ENCODE measurements at regions not wholly inside any gene's neighbourhood (a gene's known extent, or its start where the extent isn't known, plus 50 kb on each side); places are given as distances from the start of the nearest gene placed in this dataset.

GRCh38 chr3:24614359-24614758 is 119.7 kb upstream of the THRB start:
- Histone ChIP-seq H2AFZ (ENCODE audit: low read depth, low read length) (no peak overlapping the region), H3K9me1 (replicated peaks; ENCODE audit: control insufficient read depth, extremely low read depth, insufficient read depth, low read length) (no peaks in the 10 kb centered on the region), H3K4me1 (ENCODE audit: control insufficient read depth, extremely low read depth, insufficient read depth, low read length) (no peaks in the 10 kb centered on the region), H3K27ac (ENCODE audit: insufficient read depth, low read depth, low read length) (no peak overlapping the region), H3K4me2 (ENCODE audit: insufficient read depth, low read length) (no peak overlapping the region), H3K4me3 (replicated peaks in 1 of 3; ENCODE audit: insufficient read depth in 1 of 3, low read depth in 1 of 3, low read length in 3 of 3) (no peak overlapping the region), H3K36me3 (ENCODE audit: control insufficient read depth in 2 of 2, extremely low read depth in 1 of 2, insufficient read depth in 2 of 2, low read length in 2 of 2) (no peaks in the 10 kb centered on the region), H3K79me2 (ENCODE audit: control insufficient read depth, insufficient read depth, low read length) (no peaks in the 10 kb centered on the region), H4K20me1 (replicated peaks; ENCODE audit: control insufficient read depth, extremely low read depth, insufficient read depth, low read length) (no peaks in the 10 kb centered on the region), H3K9me3 (replicated peaks; ENCODE audit: control insufficient read depth, insufficient read depth, low read length) (no peaks in the 10 kb centered on the region), H3K9ac (replicated peaks; ENCODE audit: extremely low read depth, insufficient read depth, low read length) (no peak overlapping the region), H3K27me3 (ENCODE audit: control insufficient read depth in 2 of 2, insufficient read depth in 2 of 2, low read length in 2 of 2) (no peaks in the 10 kb centered on the region)
- BruUV-seq (replicated peaks), result no TSS peak
- dilution Hi-C loops (cut with MboI; ENCODE audit: extremely low pct_ligation_motif_present, low sequenced_read_pairs) (no loop called here), intact Hi-C loops (cut with micrococcal nuclease) (no loop called here)
- DNase-seq (ENCODE audit: low read depth, low spot score), result no peak
- FAIRE-seq, result no peak
- TF ChIP-seq JUN (IDR thresholded peaks at IDR 0.05; ENCODE audit: borderline replicate concordance, insufficient read depth, insufficient read length, low read depth), result no peak
- TF ChIP-seq MYC (IDR thresholded peaks at IDR 0.05; ENCODE audit: low read depth, low read length), result no peak
- no peak for TF ChIP-seq FOS (IDR thresholded peaks at IDR 0.05; ENCODE audit: borderline replicate concordance, insufficient read depth, low read length)
- no peak for TF ChIP-seq POLR2A (IDR thresholded peaks at IDR 0.05; ENCODE audit: low read depth, low read length)
- TF ChIP-seq CTCF (IDR thresholded peaks at IDR 0.05; ENCODE audit: extremely low read depth in 1 of 2, insufficient read depth in 1 of 2, low read depth in 1 of 2, low read length in 2 of 2), result no peak
- TF ChIP-seq EZH2 (IDR thresholded peaks at IDR 0.05; ENCODE audit: borderline replicate concordance, low read depth, low read length, severe bottlenecking), result no peak
- no peak for TF ChIP-seq GATA2 (IDR thresholded peaks at IDR 0.05; ENCODE audit: insufficient read depth, insufficient read length, low read depth, low read length)
- no peak for TF ChIP-seq POLR2AphosphoS5 (IDR thresholded peaks at IDR 0.05; ENCODE audit: insufficient read depth, low read depth, low read length)
- TF ChIP-seq MAX (IDR thresholded peaks at IDR 0.05; ENCODE audit: insufficient read depth, insufficient read length), result no peak
- ChIA-PET CTCF (interaction anchor here (0.9 to 1.8 kb wide), 4 partner anchors 9 to 118 kb away, joined by 3 read pairs; no protein-coding TSS in a partner anchor), POLR2A (no interaction called here)

Measured in endothelial cell of umbilical vein (primary cell).